ENCODE measurements at regions not wholly inside any gene's neighbourhood (a gene's known extent, or its start where the extent isn't known, plus 50 kb on each side); places are given as distances from the start of the nearest gene placed in this dataset.
"Not testable (repeated sequence)": the region's sequence is repeated elsewhere in the genome, so short reads cannot be mapped to it uniquely, and the experiment has no call there.

GRCh38 chr5:142211918-142212317 lies 103.3 kb downstream of the NDFIP1 start:
- Mint-ChIP-seq H3K9me3 (no peaks in the 10 kb centered on the region), H3K27ac (no peak overlapping the region), H3K4me1 (ENCODE audit: low read depth) (peaks cover 21% of the 10 kb centered on the region), H3K27me3 (ENCODE audit: insufficient read depth) (peaks cover 21% of the 10 kb centered on the region), H3K4me3 (no peak overlapping the region), H3K36me3 (ENCODE audit: low read depth) (no peaks in the 10 kb centered on the region)
- no peak for DNase-seq
- TF ChIP-seq CTCF (IDR thresholded peaks at IDR 0.05) = no peak

GRCh38 chr5:142210864-142211412 lies 102.4 kb downstream of the NDFIP1 start:
- no peak overlapping the region for H3K4me3 Mint-ChIP-seq
- H3K9me3 Mint-ChIP-seq = no peaks in the 10 kb centered on the region
- H3K27me3 Mint-ChIP-seq (ENCODE audit: insufficient read depth) = peaks cover 19% of the 10 kb centered on the region
- peaks cover 12% of the 10 kb centered on the region for H3K4me1 Mint-ChIP-seq (ENCODE audit: low read depth)
- no peaks in the 10 kb centered on the region for H3K36me3 Mint-ChIP-seq (ENCODE audit: low read depth)
- no peak for DNase-seq
- no peak overlapping the region for H3K27ac Mint-ChIP-seq
- no peak for TF ChIP-seq CTCF (IDR thresholded peaks at IDR 0.05)

DNA sequence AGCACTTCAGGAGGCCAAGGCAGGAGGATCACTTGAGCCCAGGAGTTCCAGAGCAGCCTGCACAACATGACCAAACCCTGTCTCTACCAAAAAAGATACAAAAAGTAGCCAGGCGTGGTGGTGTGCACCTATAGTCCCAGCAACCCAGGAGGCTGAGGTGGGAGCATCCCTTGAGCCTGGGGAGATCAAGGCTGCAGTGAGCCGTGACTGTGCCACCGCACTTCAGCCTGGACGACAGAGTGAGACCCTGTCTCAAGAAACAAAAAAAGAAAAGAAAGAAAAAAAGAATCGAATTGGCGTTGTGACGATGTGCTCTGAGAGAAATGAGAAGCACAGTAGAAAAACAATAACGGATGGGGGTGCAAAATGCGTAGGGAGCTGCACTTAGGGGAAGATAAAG lies 101.4 kb downstream of the NDFIP1 start:
- no peak for TF ChIP-seq CTCF (IDR thresholded peaks at IDR 0.05)
- Mint-ChIP-seq H3K9me3 (no peaks in the 10 kb centered on the region), H3K4me3 (no peak overlapping the region), H3K36me3 (ENCODE audit: low read depth) (no peaks in the 10 kb centered on the region), H3K4me1 (ENCODE audit: low read depth) (peaks cover 7% of the 10 kb centered on the region; the same call in 1 of the 2 replicates), H3K27me3 (ENCODE audit: insufficient read depth) (peaks cover 22% of the 10 kb centered on the region), H3K27ac (no peak overlapping the region)
- DNase-seq = no peak

DNA sequence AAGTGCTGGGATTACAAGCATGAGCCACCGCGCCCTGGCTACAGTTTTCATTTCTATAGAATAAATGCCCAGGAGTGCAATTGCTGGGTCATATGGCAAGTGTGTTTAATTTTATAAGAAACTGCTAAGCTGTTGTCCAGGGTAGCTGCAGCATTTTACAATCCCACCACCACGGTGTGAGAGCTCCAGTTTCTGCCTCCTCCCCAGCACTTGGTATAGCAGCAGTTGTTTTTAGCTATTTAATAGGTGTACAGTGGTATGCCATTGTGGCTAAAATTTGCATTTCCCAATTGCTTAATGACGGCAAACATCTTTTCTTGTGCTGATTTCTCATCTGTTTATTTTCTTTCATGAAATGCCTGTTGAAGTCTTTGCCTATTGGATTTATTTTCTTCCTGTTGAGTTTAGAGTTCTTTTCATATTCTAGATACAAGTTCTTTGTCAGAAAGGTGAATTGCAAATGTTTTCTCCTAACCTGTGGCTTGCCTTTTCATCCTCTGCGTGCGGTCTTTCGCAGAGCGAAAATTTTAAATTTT lies 100.3 kb downstream of the NDFIP1 start:
- H3K27me3 Mint-ChIP-seq (ENCODE audit: insufficient read depth) = peaks cover 25% of the 10 kb centered on the region
- H3K9me3 Mint-ChIP-seq = no peaks in the 10 kb centered on the region
- peaks cover 7% of the 10 kb centered on the region; the same call in 1 of the 2 replicates for H3K4me1 Mint-ChIP-seq (ENCODE audit: low read depth)

GRCh38 chr5:142208244-142208643 lies 99.7 kb downstream of the NDFIP1 start:
- not testable (repeated sequence) for H3K27ac Mint-ChIP-seq; H3K4me1 Mint-ChIP-seq (ENCODE audit: low read depth); DNase-seq; H3K9me3 Mint-ChIP-seq; H3K36me3 Mint-ChIP-seq (ENCODE audit: low read depth); H3K4me3 Mint-ChIP-seq
- H3K27me3 Mint-ChIP-seq (ENCODE audit: insufficient read depth) = peaks cover 26% of the 10 kb centered on the region

More for the DNA sequence above, 100.3 kb downstream of the NDFIP1 start:
- Mint-ChIP-seq H3K4me3 (no peak overlapping the region), H3K27ac (no peak overlapping the region), H3K36me3 (ENCODE audit: low read depth) (no peaks in the 10 kb centered on the region)
- no peak for TF ChIP-seq CTCF (IDR thresholded peaks at IDR 0.05)
- no peak for DNase-seq

GRCh38 chr5:142206801-142207200 lies 98.2 kb downstream of the NDFIP1 start:
- Mint-ChIP-seq H3K4me3 (no peak overlapping the region), H3K9me3 (no peaks in the 10 kb centered on the region), H3K36me3 (ENCODE audit: low read depth) (no peaks in the 10 kb centered on the region), H3K4me1 (ENCODE audit: low read depth) (peaks cover 16% of the 10 kb centered on the region), H3K27ac (no peak overlapping the region), H3K27me3 (ENCODE audit: insufficient read depth) (peaks cover 23% of the 10 kb centered on the region)
- peak; percentile 48 for TF ChIP-seq CTCF (IDR thresholded peaks at IDR 0.05)
- DNase-seq = no peak

Measured in HFFc6 (cell line).